Natural killer cell (primary cell): ENCODE measurements at regions not wholly inside any gene's neighbourhood (a gene's known extent, or its start where the extent isn't known, plus 50 kb on each side); places are given as distances from the start of the nearest gene placed in this dataset.
"Not testable (repeated sequence)": the region's sequence is repeated elsewhere in the genome, so short reads cannot be mapped to it uniquely, and the experiment has no call there.

Experiments used
- ATAC-seq, 3 donors: fragments of 150-1000 bp in 2 of 3; fragments of 200-7000 bp in 1 of 3; cut with Tn5 transposase; 1 replicate in 1 of 3; 2 replicates in 2 of 3; pipeline ENCODE4 v1.10.0; 2021; ENCODE audit warnings: mild to moderate bottlenecking in 2 of 3, moderate library complexity in 2 of 3
- DNase-seq, 2 donors: peaks; one replicate each; pipeline versions ENCODE4 v3.0.0 to v3.0.0-alpha.2; 2013 to 2021; ENCODE audit warnings: mixed read lengths in 1 of 2
- H3K27ac ChIP-seq: one replicate; pipeline ENCODE4 v1.5.1; 2013; ENCODE audit warnings: mild to moderate bottlenecking, low read length
- H3K27me3 ChIP-seq: one replicate; pipeline ENCODE4 v1.6.1; 2013; ENCODE audit warnings: low read length; ENCODE audit not compliant: control insufficient read depth, insufficient read depth
- H3K36me3 ChIP-seq: one replicate; pipeline ENCODE4 v1.6.1; 2013; ENCODE audit warnings: low read length; ENCODE audit not compliant: control insufficient read depth, insufficient read depth
- H3K4me1 ChIP-seq: one replicate; pipeline ENCODE4 v1.6.1; 2013; ENCODE audit warnings: low read length; ENCODE audit not compliant: control insufficient read depth, insufficient read depth
- H3K4me3 ChIP-seq: one replicate; pipeline ENCODE4 v1.5.1; 2013; ENCODE audit warnings: low read length
- H3K9me3 ChIP-seq: one replicate; pipeline ENCODE4 v1.6.1; 2013; ENCODE audit warnings: low read length; ENCODE audit not compliant: control insufficient read depth, insufficient read depth
- H3K27ac Mint-ChIP-seq, 2 donors: one replicate each; pipeline ENCODE4 v1.8.0; 2022; ENCODE audit warnings: mild to moderate bottlenecking in 2 of 2, mixed read lengths in 2 of 2, moderate library complexity in 1 of 2
- H3K27me3 Mint-ChIP-seq, 2 donors: one replicate each; pipeline ENCODE4 v1.8.0; 2022; ENCODE audit warnings: low read depth in 2 of 2, mixed read lengths in 2 of 2
- H3K36me3 Mint-ChIP-seq: one replicate; pipeline ENCODE4 v1.8.0; 2022; ENCODE audit warnings: mixed read lengths
- H3K4me1 Mint-ChIP-seq, 2 donors: one replicate each; pipeline ENCODE4 v1.8.0; 2022; ENCODE audit warnings: mixed read lengths in 2 of 2
- H3K4me3 Mint-ChIP-seq: one replicate; pipeline ENCODE4 v1.8.0; 2022; ENCODE audit warnings: mild to moderate bottlenecking, moderate library complexity, mixed read lengths
- H3K9me3 Mint-ChIP-seq, 2 donors: one replicate each; pipeline ENCODE4 v1.8.0; 2022; ENCODE audit warnings: mixed read lengths in 2 of 2
- WGBS: methylation state at CpG from one replicate; pipeline ENCODE4 v1.1.7; 2013; ENCODE audit warnings: missing lambda C conversion rate; ENCODE audit not compliant: insufficient coverage; 5-methylcytosine and 5-hydroxymethylcytosine counted together
- intact Hi-C: fragments of 100-400 bp; cut with micrococcal nuclease; formaldehyde crosslinking; loops from one replicate; pipeline ENCODE4 v1.14.2; 2022

DNA sequence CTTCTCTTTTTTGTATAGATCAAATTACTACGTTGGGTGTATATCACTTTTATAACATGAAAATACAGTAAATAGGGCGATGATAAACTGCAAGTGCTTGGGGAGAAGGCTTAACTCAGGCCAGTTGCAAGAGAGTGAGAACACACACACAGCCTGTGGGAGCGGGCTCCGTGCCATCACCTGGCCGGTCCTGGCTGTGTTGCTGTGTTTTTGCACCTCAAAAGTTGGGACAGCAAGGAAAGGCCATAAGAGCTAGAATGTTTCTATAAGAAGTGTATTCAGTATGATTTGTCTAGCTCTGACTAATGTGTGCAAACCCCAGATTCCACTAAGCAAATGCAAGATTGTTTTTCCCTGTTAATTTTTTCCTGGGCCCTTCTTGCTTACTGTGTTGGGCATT lies 1940.6 kb downstream of the FOXD4L5 start:
- H3K4me3 Mint-ChIP-seq, DNase-seq, ATAC-seq, H3K36me3 ChIP-seq, H3K9me3 Mint-ChIP-seq, H3K4me1 Mint-ChIP-seq, H3K9me3 ChIP-seq, H3K27me3 ChIP-seq, H3K27ac ChIP-seq, H3K36me3 Mint-ChIP-seq, intact Hi-C loops, H3K27me3 Mint-ChIP-seq, H3K4me3 ChIP-seq, H3K27ac Mint-ChIP-seq: not testable (repeated sequence)
- WGBS: no CpG with 5 or more reads among the region's 5 CpGs
- peaks cover 15% of the 10 kb centered on the region for H3K4me1 ChIP-seq

DNA sequence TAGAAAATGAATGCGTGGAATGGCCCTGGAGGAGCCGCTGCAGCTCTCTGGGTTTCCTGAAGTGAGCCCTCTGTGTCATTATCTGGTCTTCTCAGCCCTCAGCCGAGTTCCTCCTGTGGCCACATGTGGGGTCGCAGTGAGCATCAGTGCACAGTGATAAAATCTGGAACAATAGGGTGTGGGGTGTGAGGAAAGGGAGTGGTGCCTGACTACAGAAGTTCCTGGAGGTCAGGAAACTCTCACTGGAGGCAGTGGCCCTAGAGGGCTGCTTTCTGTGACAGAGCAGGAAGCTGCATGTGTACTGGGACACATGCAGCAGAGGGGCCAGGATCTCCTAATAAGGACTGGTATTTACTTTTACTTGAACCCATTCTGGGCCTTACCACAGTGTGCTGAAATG lies 1942.5 kb downstream of the FOXD4L5 start:
- DNase-seq: peak in 1 of 2 donors; percentile 0
- H3K36me3 Mint-ChIP-seq, H3K27ac ChIP-seq, H3K9me3 ChIP-seq, H3K4me3 Mint-ChIP-seq, intact Hi-C loops, H3K27me3 ChIP-seq, H3K9me3 Mint-ChIP-seq, H3K36me3 ChIP-seq, ATAC-seq, H3K4me3 ChIP-seq, H3K27me3 Mint-ChIP-seq, H3K27ac Mint-ChIP-seq: not testable (repeated sequence)
- peaks cover 21% of the 10 kb centered on the region for H3K4me1 ChIP-seq
- peaks cover 12% of the 10 kb centered on the region in 2 donors for H3K4me1 Mint-ChIP-seq
- WGBS: 0% methylated on average over 1 of the region's 4 CpGs

DNA sequence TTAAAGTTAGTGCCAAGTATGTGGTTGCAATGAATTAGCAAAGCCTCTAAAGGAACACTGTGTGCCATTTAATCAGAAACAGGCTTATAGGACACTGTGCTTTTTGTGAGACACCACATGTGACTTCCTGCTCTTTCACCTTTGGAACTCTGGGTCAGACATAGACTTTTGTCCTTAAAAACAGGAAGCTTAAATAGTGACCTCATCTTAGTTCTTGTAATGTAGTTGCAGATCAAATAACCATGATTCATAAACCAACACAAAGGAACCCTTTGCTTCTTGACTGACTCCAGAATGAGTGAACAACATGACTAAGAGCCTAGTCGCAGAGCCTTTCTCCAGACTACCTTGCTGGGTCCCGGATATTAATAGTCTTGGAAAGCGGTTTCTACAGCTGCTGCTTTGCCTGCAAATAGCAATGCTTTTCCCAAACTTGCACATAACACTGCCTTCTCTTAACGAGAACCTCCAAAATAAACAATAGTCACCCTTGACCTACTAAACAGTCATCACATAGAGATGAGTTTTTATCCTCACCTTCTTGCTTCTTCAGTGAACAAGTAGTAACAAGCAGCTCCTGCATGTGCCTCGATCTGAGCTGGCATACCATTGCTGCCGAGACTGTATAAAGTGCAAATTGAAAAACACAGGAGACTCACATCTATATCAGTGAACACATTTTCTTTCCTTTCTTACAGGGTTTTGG lies 1947.0 kb downstream of the FOXD4L5 start:
- H3K9me3 Mint-ChIP-seq, H3K27me3 Mint-ChIP-seq, H3K9me3 ChIP-seq, H3K4me3 Mint-ChIP-seq, H3K36me3 ChIP-seq, H3K27ac Mint-ChIP-seq, ATAC-seq, H3K27ac ChIP-seq, H3K4me1 Mint-ChIP-seq, intact Hi-C loops, H3K27me3 ChIP-seq, H3K36me3 Mint-ChIP-seq, H3K4me3 ChIP-seq: not testable (repeated sequence)
- no CpG with 5 or more reads among the region's 6 CpGs for WGBS
- H3K4me1 ChIP-seq: peaks cover 10% of the 10 kb centered on the region
- DNase-seq: peak in 1 of 2 donors; percentile 1

DNA sequence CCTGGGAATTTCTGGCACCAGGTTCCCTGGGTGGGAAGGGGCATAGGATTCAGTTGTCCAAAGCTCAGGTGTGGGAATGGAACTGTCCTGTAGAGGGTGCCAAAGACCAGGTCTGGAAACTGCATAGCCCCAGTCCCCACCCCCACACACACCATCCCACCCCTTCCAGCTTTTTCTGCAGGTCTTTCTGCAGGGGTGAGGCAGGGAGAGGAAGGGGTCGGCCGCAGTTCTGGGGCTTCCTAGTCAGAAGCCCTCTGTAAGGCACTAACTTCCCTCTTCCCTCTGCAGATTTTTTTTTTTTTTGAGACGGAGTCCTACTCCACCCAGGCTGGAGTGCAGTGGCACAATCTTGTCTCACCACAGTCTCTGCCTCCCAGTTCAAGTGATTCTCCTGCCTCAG lies 1949.7 kb downstream of the FOXD4L5 start:
- DNase-seq, H3K36me3 Mint-ChIP-seq, H3K4me3 ChIP-seq, H3K9me3 Mint-ChIP-seq, H3K27me3 ChIP-seq, H3K4me3 Mint-ChIP-seq, H3K4me1 Mint-ChIP-seq, H3K36me3 ChIP-seq, H3K9me3 ChIP-seq, H3K27me3 Mint-ChIP-seq, H3K4me1 ChIP-seq, H3K27ac Mint-ChIP-seq, H3K27ac ChIP-seq, intact Hi-C loops, ATAC-seq: not testable (repeated sequence)
- WGBS: no CpG with 5 or more reads among the region's 3 CpGs

DNA sequence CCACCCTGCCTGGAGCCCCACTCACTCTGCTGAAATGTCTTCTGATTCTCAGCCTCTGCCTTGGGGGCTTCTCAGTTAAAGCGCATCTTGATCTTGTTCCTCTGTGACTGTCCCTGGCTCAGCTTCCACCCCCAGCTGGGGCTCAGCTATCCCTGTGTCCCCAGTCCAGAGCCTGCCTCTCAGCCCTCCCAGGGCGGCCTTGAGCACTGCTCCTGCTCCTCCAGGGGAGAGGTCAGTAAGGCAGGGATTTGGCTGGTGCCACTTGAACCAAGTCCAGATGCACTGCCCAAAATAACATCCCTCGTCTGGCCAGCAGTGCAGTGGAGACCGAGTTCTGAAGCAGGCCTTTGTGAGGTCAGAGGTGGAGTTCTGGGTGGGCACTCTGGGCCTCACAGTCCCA lies 1950.8 kb downstream of the FOXD4L5 start:
- H3K9me3 Mint-ChIP-seq, H3K4me1 Mint-ChIP-seq, H3K9me3 ChIP-seq, H3K27ac ChIP-seq, H3K4me1 ChIP-seq, H3K27me3 Mint-ChIP-seq, DNase-seq, H3K4me3 ChIP-seq, H3K4me3 Mint-ChIP-seq, H3K27ac Mint-ChIP-seq, intact Hi-C loops, H3K36me3 Mint-ChIP-seq, H3K36me3 ChIP-seq, ATAC-seq, H3K27me3 ChIP-seq: not testable (repeated sequence)
- WGBS: no CpG with 5 or more reads among the region's 4 CpGs

DNA sequence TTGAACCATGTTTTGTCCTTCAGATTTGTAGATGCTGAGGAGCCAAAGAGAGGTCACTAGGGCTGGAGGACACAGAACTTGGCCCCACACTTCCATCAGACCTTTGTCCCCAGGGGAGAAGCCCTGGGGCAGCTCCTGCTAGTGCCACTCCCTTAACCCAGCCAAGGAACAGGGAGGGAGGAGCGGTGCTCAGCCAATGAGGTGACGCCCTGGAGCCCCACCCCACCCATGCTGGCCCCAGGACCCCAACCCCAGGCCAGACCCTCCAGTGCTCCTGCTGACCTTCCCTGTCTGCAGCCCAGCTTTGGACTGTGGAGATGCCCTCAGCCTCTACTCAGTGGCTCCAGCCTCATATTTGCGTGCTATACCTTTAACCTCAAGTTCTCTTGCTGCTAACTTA lies 1951.9 kb downstream of the FOXD4L5 start:
- intact Hi-C loops: not testable (repeated sequence)

DNA sequence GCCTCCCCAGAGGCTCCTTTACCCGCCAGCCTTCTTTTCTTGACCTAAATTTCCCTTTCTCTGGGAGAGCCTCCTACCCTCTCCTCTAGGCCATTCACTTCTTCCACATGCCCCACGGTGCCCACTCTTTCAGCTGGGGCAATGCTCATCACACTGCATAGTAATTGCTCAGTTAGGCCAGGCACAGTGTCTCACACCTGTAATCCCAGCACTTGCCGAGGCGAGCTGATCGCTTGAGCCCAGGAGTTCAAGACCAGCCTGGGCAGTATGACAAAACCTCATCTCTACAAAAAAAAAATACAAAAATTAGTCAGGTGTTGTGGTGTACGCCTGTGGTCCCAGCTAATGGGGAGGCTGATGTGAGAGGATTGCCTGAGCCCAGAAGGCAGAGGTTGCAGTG lies 1956.7 kb downstream of the FOXD4L5 start:
- H3K36me3 Mint-ChIP-seq, H3K9me3 ChIP-seq, H3K36me3 ChIP-seq, intact Hi-C loops, ATAC-seq, H3K27me3 ChIP-seq, H3K27ac ChIP-seq, H3K4me3 Mint-ChIP-seq, H3K27ac Mint-ChIP-seq, H3K4me1 ChIP-seq, H3K4me3 ChIP-seq, DNase-seq, H3K27me3 Mint-ChIP-seq, H3K4me1 Mint-ChIP-seq, H3K9me3 Mint-ChIP-seq: not testable (repeated sequence)
- no CpG with 5 or more reads among the region's 6 CpGs for WGBS

More for the DNA sequence above, 1951.9 kb downstream of the FOXD4L5 start:
- ATAC-seq, H3K9me3 ChIP-seq, H3K4me1 Mint-ChIP-seq, H3K27me3 Mint-ChIP-seq, DNase-seq, H3K4me3 ChIP-seq, H3K36me3 ChIP-seq, H3K4me3 Mint-ChIP-seq, H3K27me3 ChIP-seq, H3K36me3 Mint-ChIP-seq, H3K27ac Mint-ChIP-seq, H3K9me3 Mint-ChIP-seq, H3K4me1 ChIP-seq, H3K27ac ChIP-seq: not testable (repeated sequence)
- WGBS: no CpG with 5 or more reads among the region's 3 CpGs

DNA sequence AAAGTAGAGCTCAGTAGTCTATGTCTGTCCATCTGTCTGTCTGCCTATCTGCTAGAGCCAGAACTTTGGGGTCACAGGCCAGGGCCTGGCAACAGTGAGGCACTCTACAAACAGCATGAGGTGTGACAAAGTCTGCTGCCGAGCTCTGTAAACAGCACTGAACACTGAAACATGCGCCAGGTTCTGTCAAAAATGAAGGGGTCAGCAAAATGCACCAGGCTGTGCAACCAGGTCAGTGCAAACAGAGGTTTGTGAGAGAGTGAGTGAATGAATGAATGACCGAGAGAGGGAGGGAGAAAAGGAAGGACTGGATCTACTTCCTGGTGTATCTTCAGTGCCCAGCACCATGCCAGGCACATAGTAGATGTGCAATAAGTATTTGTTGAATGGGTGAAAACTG lies 1957.8 kb downstream of the FOXD4L5 start:
- H3K36me3 ChIP-seq, H3K27ac ChIP-seq, H3K27ac Mint-ChIP-seq, H3K27me3 Mint-ChIP-seq, intact Hi-C loops, H3K4me1 Mint-ChIP-seq, H3K27me3 ChIP-seq, ATAC-seq, H3K4me1 ChIP-seq, H3K9me3 ChIP-seq, H3K4me3 ChIP-seq, H3K36me3 Mint-ChIP-seq, DNase-seq, H3K4me3 Mint-ChIP-seq, H3K9me3 Mint-ChIP-seq: not testable (repeated sequence)
- 85% methylated on average over 3 of the region's 3 CpGs for WGBS
